ENCODE measurements at regions not wholly inside any gene's neighbourhood (a gene's known extent, or its start where the extent isn't known, plus 50 kb on each side); places are given as distances from the start of the nearest gene placed in this dataset.

GRCh38 chr3:102144063-102144462 is 290.8 kb upstream of the ZPLD1 start:
- Histone ChIP-seq H3K9me3 (ENCODE audit: severe bottlenecking) (no peaks in the 10 kb centered on the region), H3K36me3 (no peaks in the 10 kb centered on the region), H3K27ac (no peak overlapping the region), H3K4me3 (ENCODE audit: low read depth, low read length) (no peak overlapping the region), H3K27me3 (ENCODE audit: insufficient read depth, low read depth, severe bottlenecking) (no peaks in the 10 kb centered on the region)
- TF ChIP-seq CTCF (IDR thresholded peaks at IDR 0.05; ENCODE audit: low read depth, low read length): no peak
- no peak for DNase-seq

GRCh38 chr3:102148598-102149337 is 286.0 kb upstream of the ZPLD1 start:
- Histone ChIP-seq H3K27me3 (ENCODE audit: insufficient read depth, low read depth, severe bottlenecking) (no peaks in the 10 kb centered on the region), H3K4me3 (ENCODE audit: low read depth, low read length) (no peak overlapping the region), H3K27ac (no peak overlapping the region), H3K9me3 (ENCODE audit: severe bottlenecking) (no peaks in the 10 kb centered on the region), H3K36me3 (no peaks in the 10 kb centered on the region)
- no peak for TF ChIP-seq CTCF (IDR thresholded peaks at IDR 0.05; ENCODE audit: low read depth, low read length)
- no peak for DNase-seq

GRCh38 chr3:102151935-102152334 is 282.9 kb upstream of the ZPLD1 start:
- no peak for TF ChIP-seq CTCF (IDR thresholded peaks at IDR 0.05; ENCODE audit: low read depth, low read length)
- Histone ChIP-seq H3K36me3 (no peaks in the 10 kb centered on the region), H3K27ac (no peak overlapping the region), H3K9me3 (ENCODE audit: severe bottlenecking) (no peaks in the 10 kb centered on the region), H3K27me3 (ENCODE audit: insufficient read depth, low read depth, severe bottlenecking) (no peaks in the 10 kb centered on the region), H3K4me3 (ENCODE audit: low read depth, low read length) (no peak overlapping the region)
- DNase-seq: no peak

GRCh38 chr3:102156426-102156825 is 278.4 kb upstream of the ZPLD1 start:
- Histone ChIP-seq H3K36me3 (no peaks in the 10 kb centered on the region), H3K4me3 (ENCODE audit: low read depth, low read length) (no peak overlapping the region), H3K9me3 (ENCODE audit: severe bottlenecking) (no peaks in the 10 kb centered on the region), H3K27ac (no peak overlapping the region), H3K27me3 (ENCODE audit: insufficient read depth, low read depth, severe bottlenecking) (no peaks in the 10 kb centered on the region)
- DNase-seq: no peak
- no peak for TF ChIP-seq CTCF (IDR thresholded peaks at IDR 0.05; ENCODE audit: low read depth, low read length)

GRCh38 chr3:102158080-102158740 is 276.6 kb upstream of the ZPLD1 start:
- DNase-seq: no peak
- Histone ChIP-seq H3K36me3 (no peaks in the 10 kb centered on the region), H3K27ac (no peak overlapping the region), H3K27me3 (ENCODE audit: insufficient read depth, low read depth, severe bottlenecking) (no peaks in the 10 kb centered on the region), H3K4me3 (ENCODE audit: low read depth, low read length) (no peak overlapping the region), H3K9me3 (ENCODE audit: severe bottlenecking) (no peaks in the 10 kb centered on the region)
- no peak for TF ChIP-seq CTCF (IDR thresholded peaks at IDR 0.05; ENCODE audit: low read depth, low read length)
